Activated CD8-positive, alpha-beta memory T cell treated with anti-CD3 and anti-CD28 coated beads for 36 hours (primary cell): ENCODE measurements at regions not wholly inside any gene's neighbourhood (a gene's known extent, or its start where the extent isn't known, plus 50 kb on each side); places are given as distances from the start of the nearest gene placed in this dataset.

ENCODE experiments used
- CTCF ChIA-PET: fragments of 350-600 bp; sonication (Branson Sonifier 250); formaldehyde crosslinking; loops from one replicate; lab custom pipeline; 2021; ENCODE audit warnings: antibody characterized with exemption; lab: Charles Lee
- POLR2A ChIA-PET: fragments of 350-600 bp; sonication (Branson Sonifier 250); formaldehyde crosslinking; loops from one replicate; lab custom pipeline; 2021; ENCODE audit warnings: antibody characterized with exemption; lab: Charles Lee

DNA sequence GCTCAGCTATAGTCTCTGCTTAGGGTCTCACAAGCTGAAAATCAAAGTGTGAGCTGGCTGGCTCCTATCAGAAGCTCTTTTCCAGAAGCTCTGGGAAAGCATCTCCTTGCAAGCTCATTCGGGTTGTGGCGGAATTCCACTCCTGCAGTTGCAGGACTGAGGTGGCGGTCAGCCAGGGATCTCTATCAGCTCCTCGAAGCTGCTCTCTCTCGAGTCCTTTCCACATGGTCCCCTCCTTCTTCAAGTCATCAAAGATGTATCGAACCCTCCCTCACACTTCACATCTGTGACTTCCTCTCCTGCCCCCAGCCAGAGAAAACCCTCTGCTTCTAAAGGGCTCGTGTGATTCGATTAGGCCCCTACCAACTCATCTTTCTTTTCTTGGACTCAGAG lies 141.7 kb downstream of the ZFP36L2 start:
- CTCF ChIA-PET = no interaction called here
- POLR2A ChIA-PET = no interaction called here

DNA sequence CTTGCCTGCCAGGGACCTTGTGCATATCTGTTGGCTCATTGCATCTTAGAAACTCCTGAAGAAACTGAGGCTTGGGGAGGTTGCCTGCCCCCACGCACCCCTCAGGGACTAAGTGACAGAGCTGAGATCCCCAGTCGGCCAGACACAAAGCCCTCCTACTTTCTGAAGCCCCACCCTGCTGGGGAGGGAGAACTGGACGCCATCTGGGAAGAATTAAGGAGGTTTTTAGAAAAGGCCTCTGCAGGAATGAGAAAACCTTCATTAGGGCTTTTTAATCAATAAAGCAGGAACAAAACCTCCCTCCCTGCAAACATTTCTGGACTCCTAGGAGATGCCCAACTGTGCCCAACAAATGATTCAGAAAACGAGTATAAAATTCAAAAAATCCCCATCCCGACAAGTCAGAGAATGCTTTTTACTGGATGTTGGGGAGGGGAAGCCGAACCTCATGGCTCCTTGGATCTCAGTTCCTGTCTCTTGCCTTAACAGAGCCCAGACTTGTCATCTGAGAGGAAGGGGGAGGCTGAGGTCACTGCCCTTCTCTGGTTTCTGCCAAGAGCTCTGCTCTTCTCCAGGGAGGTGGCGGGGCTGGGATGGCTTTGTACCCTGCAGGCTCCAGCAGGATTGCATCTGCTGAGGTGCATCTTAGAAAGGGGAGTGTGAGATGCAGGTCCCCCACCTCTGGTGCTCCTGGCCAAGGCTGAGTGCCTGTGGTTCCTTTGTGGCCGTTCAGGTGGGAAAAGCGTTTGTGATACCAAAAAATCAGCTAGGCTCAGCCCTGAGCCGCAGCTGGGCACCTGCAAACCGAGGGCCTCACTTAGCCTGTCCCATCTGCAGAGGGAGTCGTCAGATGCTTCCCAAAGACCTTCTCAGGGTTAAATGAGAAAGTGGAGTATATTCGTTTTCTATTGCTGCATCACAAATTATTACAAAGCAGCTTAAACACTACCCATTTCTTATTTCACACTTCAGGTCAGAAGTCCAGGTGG lies 142.4 kb downstream of the ZFP36L2 start:
- CTCF ChIA-PET = no interaction called here
- POLR2A ChIA-PET = no interaction called here

DNA sequence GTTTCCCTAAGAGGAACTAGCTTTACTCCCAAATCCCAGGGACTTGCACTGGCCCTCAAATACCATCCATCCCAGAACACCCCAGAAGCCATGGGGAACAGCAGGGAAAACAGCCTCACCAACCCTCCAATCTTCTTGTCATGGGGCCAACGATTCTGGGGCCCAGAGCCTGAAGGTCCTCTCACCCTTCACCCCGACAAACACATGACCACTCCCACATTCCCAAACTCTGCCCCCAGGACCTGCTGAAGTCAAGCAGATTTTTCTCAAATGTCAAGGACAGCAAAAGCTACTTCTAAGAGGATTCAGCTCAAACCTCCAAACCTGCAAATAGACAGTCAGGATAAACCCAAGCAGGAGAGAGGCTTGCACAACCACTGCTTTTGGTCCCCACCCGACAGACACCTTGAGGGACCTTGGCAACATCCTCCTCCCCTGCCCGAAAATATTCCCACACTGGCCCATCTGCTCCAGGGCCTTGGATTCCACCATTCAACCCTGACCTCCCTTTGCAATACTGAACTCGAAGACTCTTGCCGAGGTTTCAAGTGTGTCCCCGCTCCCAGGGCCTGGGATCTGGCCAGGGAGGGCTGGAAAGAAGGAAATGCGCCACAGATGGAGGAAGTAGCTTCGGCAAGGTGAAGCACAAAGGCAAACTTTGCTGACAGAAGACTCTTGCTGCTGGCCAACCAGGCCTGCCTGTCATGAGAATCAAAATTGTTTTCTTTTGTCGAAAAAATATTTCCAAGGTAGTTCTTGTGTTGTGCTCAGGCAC lies 143.3 kb downstream of the ZFP36L2 start:
- ChIA-PET CTCF (no interaction called here), POLR2A (no interaction called here)

DNA sequence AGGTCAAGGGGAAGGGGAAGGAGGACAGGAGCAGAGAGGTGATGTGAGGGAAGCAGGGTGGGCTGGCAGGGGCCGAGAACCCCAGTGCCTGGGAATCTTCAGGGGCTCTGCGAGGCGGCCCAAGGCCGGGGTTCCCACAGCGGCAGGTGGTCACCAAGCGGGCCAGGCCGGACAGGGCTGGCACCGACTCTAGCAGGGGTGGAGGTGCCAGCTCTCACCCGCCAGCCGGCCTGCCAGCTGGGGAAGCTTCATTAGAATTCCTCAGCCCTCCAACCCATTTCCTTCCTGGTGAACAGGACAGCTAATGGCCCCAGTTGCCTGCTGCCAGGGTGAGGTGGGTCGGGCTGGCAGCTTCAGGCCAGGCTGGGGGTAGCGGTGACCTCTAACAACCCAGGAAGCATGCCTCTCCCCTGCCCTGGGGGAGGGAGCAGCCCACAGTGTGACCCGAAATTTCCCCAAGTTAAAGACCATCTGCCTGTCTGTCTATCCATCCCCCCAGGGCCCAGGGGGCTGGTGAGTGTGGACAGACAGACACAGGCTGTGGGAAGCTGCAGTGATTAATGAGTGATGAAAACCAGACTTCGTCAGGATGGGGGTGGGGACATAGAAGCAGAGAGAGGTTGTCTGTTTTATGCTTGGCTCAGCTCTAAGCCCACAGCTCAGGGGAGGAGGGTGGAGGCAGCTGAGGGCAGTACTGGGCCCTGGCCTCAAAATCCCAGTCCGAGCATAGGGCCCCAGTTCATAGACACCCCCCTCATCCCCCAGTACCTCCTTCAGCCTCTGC lies 144.1 kb downstream of the ZFP36L2 start:
- POLR2A ChIA-PET = no interaction called here

DNA sequence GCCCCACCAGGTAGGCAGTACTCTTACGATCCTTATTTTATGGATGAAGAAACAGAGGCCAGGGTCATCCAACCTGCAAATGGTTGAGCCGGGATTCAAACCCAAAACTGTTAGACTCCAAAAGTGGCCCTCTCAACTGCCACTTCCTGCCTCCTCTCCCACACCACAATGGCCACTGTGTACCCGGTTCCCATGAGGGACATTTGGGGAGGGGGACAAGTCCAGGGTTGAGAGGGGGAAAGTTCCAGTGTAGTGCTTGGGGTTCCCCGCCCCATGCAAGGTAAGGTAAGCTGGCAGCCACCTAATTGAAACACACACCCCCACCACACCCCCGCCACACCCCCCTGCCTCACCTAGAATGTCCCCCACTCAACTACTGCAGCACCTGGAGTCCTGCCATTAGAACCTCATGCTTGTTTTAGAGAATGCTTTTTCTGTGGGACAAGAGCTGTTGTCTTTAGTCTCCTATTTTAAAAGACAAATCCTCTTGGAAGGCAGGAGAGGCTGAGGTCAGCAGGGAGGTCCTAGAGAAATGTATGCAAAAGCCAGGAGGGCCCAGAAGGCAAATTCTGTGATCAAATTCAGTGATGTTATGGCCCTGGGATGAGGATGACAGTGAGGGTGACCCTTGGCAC lies 145.2 kb downstream of the ZFP36L2 start:
- ChIA-PET CTCF (no interaction called here), POLR2A (no interaction called here)

More for the DNA sequence above, 144.1 kb downstream of the ZFP36L2 start:
- CTCF ChIA-PET = no interaction called here

DNA sequence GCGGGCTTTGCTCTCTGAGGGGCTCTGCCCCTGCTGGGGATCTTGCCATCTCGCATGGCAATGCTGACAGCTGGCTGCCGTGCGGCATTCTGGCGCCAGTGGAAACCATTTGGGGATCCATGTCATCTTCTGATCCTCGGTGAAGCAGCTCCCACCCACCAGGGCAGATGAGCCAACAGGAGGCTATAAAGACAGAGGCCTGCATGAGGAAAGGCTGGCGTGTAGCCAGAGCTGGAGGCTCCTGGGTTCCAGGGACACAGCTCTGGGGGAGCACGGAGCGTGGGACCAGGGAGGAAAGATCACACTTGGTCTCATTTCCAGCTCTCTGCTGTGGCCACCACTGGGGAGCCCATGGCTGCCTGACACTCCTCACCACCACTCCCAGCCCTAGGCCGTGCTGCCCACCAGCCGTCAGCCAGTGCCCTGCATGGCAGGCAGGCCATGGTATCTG lies 145.8 kb downstream of the ZFP36L2 start:
- ChIA-PET CTCF (no interaction called here), POLR2A (no interaction called here)

DNA sequence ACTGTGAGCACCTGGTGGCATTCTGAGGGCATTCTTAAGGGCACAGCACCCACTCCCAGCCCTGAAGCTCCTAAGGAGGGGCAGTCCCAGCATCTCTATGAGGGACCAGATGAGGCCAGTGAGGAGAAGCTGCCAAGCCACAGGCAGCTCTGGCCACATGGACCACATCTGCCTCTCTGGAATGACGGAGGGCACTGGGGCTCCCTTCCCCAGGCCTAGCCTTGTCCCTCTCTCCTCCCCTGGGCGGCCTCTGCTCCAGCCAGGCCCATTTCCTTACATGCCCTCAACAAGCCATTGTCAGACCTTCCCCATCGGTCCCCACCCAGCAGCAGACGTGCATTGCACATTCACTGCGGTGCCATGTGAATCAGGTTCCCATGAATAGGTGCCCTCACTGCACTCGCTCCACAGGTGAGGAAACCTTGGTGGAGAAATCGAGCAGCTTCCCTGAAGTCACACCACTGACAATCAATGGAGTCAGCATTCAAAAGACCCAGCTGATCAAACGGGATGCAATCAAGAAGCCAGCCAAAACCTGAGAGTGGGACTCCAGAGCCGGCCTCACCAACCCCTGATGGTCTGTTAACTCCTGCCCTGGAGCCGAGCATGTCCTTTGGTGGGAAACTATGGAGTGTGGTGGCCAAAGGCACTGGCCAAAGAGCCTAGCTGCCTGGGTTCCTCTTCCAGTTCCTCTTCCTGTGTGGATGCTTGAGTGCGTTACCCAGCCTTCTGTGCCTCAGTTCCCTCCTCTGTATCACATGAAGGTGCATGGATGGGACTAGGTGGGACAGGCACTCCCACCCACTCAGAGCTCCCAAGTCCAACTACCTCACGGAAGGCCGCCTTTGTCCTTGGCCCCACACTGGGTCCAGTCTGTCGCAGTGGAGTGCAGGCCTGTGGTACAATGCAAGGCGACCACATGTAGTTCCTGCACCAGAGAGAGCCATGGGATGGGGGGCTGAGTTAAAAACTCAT lies 147.3 kb downstream of the ZFP36L2 start:
- CTCF ChIA-PET = no interaction called here
- POLR2A ChIA-PET = no interaction called here

DNA sequence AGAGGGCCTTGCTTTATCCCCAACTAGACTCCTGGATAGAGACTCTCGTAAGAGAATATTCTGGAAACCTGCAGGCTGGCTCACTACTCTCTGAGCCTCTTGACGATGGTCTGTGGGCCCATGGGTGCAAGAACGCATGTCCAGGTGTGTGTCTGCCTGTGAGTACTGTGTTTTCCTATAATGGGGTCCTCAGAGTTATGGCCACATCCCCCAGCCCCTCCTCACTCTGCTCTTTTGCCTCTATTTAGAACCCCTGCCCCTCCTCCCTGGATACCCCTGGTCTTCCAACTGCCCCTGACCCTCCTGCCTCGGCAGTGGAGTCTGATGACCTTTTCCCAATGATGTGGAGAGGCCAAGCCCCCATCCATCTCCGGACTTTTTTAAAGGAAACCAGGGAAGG lies 148.1 kb downstream of the ZFP36L2 start:
- ChIA-PET CTCF (no interaction called here), POLR2A (no interaction called here)

DNA sequence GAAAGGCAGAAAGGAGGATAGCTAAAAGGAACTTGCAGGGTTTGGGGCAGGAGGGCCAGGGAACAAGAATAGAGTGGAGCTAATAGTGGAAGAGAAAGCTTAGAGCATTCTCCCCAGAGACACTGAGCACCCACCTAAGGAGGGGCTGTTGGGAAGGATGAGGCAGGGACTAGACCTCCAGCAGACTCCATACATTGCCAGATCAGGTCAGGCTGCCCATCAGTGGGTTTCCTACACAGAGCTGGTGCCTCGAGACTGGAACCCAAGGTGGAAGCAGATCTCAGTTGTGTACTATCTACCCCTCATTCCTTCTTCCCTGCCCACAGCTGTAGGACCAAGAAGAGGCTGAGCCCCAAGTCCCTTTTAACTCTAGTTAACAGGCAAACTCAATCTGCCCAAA lies 148.5 kb downstream of the ZFP36L2 start:
- CTCF ChIA-PET = interaction anchor here (0.6 kb wide), 1 partner anchor 1228 kb away, joined by 3 read pairs; no protein-coding TSS in a partner anchor

DNA sequence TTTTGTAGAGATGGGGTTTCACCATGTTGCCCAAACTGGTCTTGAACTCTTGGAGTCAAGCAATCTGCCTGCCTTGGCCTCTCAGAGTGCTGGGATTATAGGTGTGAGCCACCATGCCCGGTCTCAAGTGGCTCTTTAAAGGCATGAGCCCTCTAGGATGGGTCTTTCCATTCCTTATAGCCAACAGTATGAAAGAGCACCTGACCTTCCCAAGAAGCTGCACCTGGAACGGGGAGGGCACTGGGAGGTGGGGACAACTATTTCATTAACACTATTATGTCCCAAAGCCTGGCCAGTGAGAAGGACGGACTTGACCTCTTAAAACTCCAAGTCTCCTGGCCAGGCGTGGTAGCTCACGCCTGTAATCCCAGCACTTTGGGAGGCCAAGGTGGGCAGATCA lies 149.7 kb downstream of the ZFP36L2 start:
- CTCF ChIA-PET = no interaction called here
- POLR2A ChIA-PET = no interaction called here

More for the DNA sequence above, 148.5 kb downstream of the ZFP36L2 start:
- POLR2A ChIA-PET = no interaction called here

DNA sequence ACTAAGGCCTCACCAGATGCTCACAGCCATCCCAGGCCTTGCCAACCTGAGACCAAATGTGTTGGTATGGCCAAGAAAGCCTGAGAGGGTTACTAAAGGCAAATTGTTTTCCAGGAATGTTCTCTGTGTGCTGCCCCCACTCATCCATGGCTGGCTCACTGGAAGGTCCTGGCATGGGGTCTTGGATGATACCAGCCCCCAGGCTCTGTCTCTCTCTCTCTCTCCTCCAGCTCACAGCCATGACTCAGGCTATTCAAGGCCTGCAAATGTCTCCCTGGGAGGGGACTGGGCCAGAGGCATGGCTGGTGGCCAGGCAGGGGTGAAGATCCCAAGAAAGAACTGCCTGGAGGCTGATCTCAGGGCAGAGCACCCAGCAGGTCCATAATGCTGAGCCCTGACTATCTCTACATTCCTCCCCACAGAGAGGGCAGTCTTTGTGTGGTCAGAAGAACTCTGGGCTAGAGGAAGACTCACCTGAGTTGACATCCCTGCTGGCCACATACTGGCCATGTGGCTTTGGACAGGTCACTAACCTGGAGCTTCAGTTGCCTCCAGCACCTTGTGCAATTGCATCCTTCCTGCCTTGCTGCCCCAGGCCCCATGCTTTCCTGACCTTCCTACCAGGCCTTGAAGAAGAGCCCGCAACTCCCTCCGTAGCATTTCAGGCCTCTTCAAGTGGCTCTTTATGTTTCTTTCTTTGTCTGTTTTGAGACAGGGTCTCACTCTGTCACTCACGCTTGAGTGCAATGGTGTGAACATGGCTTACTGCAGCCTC lies 150.4 kb downstream of the ZFP36L2 start:
- POLR2A ChIA-PET = no interaction called here
- CTCF ChIA-PET = no interaction called here

DNA sequence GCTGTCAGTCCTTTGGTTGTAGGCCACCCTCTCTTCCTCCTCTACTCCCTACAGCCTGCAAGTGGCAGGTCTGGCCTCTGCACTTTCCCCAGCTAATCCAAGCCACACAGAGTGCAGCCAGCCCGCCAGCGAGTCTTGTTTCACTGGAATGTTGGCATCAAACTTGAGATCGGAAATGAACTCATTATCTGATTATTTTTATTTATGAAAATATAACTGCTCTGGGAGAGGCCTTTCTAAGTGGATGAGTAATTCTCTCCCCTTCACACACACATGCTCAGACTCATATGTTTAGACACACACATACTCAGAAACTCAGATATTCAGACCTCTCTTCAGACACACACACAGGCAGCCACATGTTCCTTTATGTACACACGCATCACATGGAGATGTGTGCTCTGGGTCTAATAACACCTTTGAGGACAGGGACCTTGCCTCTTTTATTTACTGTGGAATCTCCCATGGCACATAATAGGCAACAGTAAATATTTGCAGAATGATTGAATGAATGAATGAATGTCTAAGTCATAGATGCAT lies 151.3 kb downstream of the ZFP36L2 start:
- CTCF ChIA-PET = no interaction called here
- POLR2A ChIA-PET = no interaction called here

DNA sequence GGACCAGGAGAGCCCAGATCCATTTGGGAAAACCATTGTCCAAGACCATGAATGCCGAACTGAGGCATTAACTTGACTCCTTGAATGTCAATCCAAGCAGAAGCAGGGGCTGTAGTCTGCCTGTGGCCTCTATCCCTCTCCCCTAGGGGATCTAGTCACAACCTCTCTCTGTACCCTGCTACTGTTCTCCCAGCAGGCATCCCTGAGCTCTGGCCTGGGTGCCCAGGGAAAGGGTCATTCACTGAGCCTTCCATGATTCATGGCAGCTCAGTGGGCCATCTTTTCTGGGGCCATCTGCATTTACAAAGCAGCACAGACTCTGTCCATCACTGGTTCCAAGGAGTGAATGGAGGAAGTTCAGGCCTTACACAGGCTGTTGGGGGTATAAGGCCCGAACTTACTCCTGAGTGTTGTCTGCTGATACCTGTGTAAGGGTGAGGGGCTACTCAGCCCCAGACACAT lies 151.8 kb downstream of the ZFP36L2 start:
- POLR2A ChIA-PET = no interaction called here
- CTCF ChIA-PET = interaction anchor here (1.0 kb wide), 1 partner anchor 155 kb away, joined by 3 read pairs; no protein-coding TSS in a partner anchor

DNA sequence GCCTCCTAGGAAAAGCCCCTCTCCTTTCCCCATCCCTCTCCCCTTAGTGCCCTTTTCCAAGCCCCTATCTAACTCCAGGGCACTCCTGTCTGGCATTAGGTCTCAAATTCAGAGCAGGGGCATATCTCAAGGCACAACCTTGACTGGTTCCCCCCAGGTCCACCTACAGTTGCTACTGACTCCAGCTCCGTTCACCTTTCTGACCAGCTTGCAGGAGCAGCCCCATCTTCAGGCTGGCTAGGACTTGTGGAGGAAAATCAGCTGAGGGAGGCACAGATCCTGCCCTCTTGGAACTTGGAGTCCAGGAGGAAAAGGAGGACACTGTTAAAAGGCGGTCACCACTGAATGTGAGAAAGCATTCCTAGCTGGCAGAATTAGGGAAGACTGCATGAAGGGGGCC lies 152.4 kb downstream of the ZFP36L2 start:
- ChIA-PET CTCF (interaction anchor here (1.0 kb wide), 1 partner anchor 155 kb away, joined by 3 read pairs; no protein-coding TSS in a partner anchor), POLR2A (no interaction called here)

DNA sequence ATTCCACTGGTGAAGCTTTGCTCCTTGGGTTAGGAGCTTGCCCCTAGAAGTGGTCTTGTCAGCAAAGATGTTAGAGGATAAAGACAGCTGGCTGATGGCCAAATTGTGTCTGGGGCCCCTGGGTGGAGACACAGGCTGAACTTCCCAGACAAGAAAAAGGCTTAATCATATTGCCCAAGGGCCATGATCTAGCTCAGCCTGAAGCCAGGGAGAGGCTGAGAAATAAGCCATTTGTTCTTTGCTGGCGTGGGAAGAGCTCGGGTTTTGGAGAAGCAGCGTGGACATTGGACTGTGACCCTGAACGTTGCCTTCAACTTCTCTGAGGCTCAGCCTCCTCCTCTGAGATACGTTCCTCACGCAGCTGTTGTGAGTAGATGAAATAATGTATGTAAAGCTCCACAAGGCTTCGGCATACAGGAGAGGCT lies 153.0 kb downstream of the ZFP36L2 start:
- ChIA-PET CTCF (interaction anchor here (0.7 kb wide), 1 partner anchor 167 kb away, joined by 4 read pairs; no protein-coding TSS in a partner anchor), POLR2A (no interaction called here)

DNA sequence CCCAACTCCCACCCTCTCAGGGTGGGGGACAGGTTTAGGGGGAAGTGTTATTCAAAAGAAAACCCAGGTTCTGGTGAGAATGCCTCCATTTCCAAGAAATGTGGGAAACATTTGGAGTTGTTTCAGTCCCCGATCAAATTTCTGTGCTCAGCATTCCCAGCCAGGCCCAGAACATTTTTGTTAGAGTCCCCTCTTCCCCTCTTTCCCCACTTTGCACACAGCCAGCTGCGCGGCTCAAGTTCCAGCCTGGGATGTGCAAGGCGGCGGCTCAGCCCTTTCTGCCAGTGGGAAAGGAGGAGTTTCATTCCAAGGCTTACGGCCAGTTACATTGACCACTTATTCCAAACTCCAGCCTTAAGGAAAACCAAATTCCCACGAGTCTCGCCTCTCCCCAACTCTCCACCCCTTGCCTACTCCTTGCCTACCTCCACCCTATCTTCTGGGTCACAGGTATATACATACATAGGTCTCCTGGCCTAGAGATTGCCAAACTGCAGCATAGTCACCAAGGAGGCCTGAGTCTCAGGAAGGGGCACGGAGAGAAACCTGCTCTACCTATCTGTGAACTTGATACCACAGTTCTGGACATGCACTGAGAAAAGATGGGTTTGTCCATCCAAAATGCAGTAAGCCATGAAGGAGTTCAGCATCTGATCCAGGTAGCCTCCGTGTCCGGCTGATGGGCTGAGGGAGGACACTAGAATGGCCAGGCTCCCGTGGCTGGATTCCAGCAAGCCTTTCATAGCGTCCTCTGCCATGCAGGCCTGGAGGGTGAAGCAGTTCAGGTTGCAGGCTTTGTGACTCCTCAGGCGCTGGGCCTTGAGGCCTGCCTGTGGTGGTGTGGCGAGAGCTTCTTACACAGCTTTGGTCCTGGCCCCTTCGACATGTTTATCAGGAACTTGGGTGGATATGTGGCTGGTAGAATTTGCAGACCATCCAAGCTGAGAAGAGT lies 154.5 kb downstream of the ZFP36L2 start:
- ChIA-PET CTCF (no interaction called here), POLR2A (no interaction called here)
